KBM-7 (cell line): ENCODE measurements at regions not wholly inside any gene's neighbourhood (a gene's known extent, or its start where the extent isn't known, plus 50 kb on each side); places are given as distances from the start of the nearest gene placed in this dataset.
"Not testable (repeated sequence)": the region's sequence is repeated elsewhere in the genome, so short reads cannot be mapped to it uniquely, and the experiment has no call there.

Source experiments
- DNase-seq: peaks from one replicate; pipeline ENCODE4 v3.0.0-alpha.2; 2015
- in situ Hi-C: fragments of 300-500 bp; cut with MboI; formaldehyde crosslinking; loops from 2 replicates; pipeline ENCODE4 v1.14.3; 2020; ENCODE audit warnings: low sequenced_read_pairs, low pct_unique_long_range_greater_than_20kb, mixed read lengths

DNA sequence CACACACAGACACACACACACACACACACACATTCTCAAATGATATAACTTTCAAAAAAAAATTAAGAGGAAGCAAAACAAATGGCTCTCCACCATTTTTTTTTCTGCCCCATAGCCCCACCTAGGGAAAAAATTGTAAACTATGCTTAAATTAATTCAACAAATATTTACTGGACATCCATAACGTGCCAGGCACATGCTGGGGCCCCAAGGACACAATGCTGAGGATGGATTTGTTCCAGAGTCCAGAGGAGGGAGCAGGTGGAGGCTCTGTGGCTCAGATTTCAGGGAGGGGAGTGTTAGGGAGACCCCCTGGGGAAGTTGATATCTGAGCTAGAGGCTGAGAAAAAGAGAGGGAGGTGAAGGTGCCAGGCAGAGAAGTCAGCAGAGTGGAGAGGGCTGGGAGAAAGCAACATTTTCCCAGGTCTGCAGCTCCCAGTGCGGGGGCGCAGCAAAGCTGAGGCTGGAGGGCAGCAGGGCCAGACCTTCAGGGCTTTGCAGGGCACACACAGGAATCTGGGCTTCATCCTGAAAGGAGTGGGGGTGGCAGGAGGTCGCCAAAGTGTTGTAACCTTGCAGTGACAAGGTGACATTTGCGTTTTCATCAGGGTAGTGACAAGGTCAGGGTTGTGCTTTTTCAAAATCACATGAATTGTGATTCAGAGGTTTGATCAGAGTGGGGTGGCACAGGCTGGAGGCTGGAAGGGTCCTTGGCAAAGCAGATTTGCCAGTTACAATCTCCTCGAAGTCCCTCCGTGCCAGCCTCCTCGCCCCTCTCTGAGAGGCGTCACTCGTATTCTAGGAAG lies 261.6 kb downstream of the WDR11 start:
- no peak for DNase-seq

DNA sequence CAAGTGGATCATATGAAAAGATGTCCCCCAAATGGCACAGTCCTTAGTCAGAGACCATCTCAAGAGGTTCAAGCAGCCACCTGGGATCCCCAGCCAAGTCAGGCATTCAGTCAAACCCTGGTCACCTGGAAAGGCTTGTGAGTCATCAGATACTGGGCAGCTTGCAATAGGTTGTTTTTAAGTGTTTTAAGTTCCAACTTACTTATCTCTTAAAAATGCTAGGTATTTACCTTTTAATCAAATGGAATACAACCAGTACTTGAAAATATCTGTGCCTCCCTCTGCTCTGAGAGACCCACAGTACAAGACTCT lies 262.2 kb downstream of the WDR11 start:
- no peak for DNase-seq
- in situ Hi-C loops: no loop called here

More for the DNA sequence above, 261.6 kb downstream of the WDR11 start:
- in situ Hi-C loops: no loop called here

DNA sequence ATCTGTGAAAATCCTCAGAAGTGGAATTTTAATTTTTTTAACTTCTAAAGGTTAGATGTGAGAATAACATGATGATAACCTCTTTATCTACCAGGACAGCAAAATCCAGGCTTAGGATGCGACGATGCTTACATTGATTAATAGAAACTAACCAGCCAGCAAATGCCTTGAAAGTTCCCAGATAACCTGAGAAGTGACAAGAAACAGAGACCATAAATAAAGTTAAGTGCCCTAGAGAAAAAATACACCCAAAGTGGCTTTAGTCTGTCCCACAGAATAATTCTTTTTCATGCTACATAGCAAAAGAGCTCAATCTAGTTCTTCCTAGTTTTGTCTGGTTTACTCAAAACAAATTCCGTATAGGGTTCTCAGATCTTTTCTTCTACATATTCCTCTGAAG lies 262.7 kb downstream of the WDR11 start:
- DNase-seq: no peak
- in situ Hi-C loops: no loop called here

DNA sequence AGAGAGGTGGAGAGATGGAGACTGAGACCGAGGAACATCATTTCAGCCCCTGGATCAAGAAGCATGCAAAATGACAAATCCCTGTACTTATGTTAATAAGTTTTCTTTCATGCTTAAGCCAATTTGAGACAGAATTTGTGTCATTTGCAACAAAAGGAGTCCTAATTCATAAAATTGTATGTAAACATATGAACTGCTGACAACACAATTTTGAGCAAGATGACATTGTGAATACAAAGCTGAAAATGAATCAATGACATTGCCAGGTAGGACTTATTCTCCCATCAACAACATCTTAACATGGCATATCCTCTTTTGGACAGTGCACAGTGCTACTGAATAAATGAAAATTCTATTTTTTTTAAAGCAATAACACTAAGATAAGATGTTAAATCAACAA lies 264.0 kb downstream of the WDR11 start:
- in situ Hi-C loops: no loop called here
- no peak for DNase-seq

DNA sequence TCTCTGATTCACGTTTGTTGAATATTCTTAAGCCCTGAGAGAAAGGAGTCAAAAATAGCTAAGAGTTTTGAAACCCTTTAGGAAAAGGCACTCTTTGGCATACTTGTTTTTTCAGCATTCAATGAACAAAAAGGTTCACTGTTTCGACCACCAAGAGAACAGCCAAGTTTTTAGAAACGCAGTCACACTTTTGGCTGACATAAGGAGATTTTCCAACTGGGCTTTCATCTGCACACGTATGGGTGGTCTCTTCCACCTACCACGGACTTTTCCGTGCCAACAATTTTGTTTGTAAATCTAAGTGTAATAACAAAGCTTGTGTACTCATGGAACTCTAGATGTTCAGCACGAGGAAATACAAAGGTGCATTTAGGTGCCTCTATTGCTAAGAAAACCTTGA lies 270.3 kb downstream of the WDR11 start:
- DNase-seq: no peak
- in situ Hi-C loops: no loop called here

DNA sequence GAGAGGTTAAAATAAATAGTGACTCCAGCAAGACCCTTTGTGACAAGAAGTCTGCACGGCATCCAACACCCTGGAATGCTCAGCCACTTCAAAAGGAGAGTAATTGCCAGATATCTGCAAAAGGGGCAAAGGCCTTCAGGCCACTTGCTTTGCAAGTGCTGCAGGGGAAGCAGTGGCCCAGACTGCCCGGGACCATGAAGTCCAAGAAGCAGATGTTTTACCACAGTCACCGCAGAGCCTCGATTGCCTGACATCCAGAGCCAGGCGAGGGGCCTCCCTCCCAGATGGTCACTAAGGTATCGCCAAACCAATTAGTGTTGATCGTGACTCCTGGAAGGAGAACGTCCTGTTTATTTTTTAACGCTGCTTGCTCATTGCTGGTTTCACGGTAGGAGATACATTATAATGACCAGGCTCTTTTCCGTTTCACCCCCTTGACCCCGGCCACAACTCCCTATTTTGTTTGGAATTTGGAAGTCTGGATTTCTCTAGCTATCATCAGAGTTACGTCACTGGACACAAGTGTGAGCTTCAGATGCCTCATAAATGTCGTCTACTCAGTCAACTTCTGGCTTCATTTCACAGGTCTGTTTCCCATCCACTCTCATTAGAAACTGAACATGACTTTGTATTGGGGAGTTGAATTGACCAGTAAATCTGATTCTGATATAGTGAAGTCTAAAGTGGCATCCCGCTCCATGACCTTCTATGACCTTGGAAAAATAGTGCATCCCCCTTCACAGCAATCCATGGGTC lies 276.2 kb downstream of the WDR11 start:
- in situ Hi-C loops: no loop called here
- DNase-seq: no peak

DNA sequence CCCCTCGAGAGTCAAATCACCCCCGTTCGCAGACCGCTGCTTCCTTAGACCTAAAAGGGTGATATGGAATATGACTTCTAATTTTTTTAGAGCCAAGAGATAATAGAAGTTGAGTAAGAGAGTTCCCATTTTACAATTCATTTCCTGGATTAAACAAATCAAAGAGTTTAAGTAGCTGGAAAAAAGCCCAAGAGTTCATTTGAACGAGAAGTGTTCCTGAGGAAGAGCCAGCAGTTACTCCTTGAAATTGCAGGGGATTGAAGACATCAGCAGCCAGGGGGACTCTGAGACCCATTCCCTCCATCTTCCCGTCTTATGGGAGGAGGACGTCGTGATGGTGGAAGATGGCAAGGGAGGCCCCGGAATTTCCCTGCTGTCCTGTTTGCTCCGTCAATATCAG lies 277.0 kb downstream of the WDR11 start:
- in situ Hi-C loops: no loop called here

DNA sequence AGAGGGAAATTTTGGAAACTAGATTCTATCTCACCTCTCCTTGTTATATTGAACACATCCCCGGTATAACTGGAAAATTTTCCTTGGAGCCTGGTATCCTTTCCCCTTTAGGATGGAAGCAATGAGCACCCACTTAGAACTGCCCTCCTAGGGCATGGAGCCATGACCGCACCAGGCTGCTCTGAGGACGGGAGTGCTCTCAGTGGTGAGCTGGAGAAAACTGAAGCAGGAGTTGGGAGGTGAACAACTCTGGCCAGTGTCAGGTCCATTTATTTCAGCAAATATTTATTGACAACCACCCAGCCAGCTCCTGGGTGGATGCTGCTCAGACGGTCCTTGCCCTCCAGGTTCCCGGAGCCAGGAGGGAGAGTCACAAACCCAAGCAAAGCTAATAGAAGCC lies 278.1 kb downstream of the WDR11 start:
- in situ Hi-C loops: no loop called here
- no peak for DNase-seq

More for the DNA sequence above, 277.0 kb downstream of the WDR11 start:
- no peak for DNase-seq

DNA sequence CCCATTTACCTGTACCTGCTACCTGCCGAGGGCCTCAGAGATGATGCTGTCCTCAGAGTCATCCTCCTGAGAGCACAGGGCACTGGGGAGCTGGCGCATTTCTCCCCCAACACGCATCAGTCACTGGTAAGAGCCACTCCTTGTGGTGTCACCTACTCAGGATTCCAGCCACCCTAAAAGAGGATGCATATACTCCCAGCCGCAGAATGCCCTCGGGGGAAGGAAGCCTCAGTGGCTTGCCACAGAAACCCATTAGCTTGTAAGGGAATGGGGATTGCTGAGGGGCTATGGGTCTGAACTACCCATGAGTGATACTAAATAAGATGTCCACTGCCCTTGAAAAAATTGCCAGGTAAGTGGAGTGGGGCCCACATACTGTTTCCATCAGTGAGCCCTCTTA lies 279.2 kb downstream of the WDR11 start:
- DNase-seq: no peak
- in situ Hi-C loops: no loop called here

DNA sequence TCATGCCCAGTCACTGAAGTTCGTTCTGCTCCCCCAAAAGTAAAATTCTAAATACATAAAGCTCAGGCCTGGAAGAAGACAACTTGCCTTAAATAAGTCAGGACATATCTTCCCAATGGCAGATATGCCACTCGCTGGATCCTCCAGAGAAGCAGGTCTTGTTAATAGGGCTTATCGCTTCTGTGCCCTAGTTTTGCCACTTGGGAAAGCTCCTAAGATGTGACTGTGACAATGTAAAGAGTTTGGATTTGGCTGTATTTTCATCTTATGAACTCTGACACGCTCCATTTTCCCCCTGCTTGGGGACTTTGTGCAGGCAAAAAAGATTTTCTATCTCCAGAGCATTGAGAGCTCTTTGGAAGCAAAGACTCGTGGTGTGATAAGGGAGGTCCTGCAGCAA lies 279.9 kb downstream of the WDR11 start:
- in situ Hi-C loops: no loop called here
- DNase-seq: no peak

DNA sequence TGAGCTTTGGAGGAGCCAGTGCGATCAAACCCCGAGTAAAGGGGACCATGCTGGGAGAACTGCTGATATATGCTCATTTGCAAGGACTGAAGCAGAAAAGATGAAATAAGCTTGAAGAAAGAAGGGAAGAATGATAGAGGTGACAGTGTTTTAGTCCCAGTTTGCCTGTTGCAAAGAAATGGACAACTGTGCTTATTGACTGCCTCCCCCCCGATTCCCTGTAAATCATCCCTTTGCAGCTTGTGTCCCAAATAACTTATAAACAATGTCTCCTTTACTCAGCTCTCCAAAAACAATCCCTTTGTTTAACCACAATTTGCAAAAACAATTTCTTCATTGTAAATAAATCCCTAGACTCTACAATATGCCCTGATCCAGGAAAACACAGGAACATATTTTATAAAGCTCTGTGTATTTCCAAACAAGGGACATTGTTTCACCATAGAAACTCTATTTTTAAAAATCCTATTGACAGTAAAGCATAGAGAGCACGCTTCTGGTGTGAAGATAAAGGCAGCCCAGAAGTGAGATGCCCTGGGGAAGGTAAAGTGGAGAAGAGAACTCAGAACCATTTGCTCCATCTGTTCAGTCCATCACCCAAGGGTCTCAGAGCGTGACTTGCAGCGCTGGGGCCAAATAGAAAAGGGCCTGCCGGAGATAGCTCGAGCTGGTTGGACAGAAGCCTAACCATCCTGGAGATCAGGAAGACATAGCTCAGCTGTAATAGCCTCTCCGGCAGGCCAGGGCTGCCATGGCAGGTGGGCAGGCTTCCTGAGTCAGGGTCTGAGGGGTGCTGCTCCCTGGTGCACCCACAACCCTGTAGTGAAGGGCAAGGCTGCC lies 280.5 kb downstream of the WDR11 start:
- in situ Hi-C loops: no loop called here
- DNase-seq: no peak

DNA sequence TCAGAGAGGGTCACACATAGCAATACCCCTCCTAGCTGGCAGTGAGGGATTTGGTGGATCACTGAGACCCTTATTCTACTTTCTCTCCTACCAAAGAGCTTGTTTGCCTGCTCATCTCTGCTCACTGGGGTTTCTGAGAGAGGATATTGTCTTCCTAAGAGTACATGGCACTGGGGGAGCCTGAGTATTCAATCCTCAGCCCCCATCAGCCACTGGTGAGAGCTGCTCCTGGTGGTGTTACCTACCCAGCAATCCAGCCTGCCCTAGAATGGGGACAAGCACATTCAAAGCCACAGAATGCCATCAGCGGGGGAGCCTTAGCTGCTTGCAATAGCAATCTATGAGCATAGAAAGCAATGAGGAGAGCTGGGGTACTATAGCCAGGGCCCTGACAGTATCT lies 281.1 kb downstream of the WDR11 start:
- DNase-seq: no peak

DNA sequence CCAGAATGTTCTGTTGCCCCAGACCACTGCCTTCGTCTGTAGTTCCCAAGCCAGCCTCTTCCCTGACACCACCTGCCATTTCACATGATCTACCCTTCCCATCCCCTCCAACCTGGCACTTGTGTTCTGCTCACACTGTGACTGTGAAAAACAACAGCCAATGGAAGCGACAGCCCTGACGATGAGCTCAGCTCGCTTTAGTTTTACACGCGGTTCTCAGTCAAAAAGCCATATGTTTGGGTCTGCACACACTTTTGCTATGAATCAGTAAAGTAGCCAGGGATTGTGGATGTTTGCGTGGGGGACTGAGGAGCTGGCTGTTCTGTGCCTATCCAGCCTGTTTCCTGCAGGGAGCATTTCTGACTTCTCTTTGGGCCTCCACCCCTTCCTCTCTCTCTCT lies 282.7 kb downstream of the WDR11 start:
- DNase-seq: no peak
- in situ Hi-C loops: no loop called here

More for the DNA sequence above, 281.1 kb downstream of the WDR11 start:
- in situ Hi-C loops: no loop called here

DNA sequence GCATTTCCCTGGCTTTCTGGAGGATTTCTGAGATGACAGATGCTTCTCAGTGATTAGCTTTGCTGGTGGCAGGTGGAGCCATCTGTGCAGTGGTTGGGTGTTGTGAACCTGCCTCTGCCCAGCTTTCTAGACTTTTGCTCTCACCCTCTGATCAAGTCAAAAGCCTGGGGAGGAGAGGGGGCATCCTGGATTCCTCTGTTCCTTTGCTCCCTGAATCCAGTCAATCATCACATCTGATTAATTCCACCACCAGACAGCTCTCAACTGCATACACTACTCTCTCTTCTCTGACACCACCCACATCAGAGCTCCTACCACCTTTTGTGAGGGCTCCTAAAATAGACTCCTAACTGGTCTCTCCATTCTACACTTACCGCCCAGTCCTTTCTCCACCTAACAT lies 283.5 kb downstream of the WDR11 start:
- in situ Hi-C loops: no loop called here
- DNase-seq: no peak

DNA sequence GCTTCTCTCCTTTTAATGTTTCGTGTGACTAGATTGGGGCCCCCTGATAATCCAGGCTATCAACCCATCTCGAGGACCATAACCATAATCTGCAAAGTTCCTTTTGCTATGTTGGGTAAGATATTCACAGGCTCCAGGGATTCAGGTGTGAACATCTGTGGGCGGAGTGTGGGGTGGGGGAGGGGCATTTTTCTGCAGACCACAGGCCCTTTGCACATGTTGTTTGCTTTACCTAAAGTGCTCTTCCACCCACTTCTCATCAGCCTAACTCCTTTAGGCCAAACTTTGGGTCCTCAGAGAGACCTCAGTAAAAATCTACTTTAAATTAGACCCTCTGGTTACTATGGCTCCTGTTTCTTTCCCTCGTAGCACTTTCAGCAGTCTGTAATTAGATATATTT lies 284.4 kb downstream of the WDR11 start:
- in situ Hi-C loops: no loop called here

DNA sequence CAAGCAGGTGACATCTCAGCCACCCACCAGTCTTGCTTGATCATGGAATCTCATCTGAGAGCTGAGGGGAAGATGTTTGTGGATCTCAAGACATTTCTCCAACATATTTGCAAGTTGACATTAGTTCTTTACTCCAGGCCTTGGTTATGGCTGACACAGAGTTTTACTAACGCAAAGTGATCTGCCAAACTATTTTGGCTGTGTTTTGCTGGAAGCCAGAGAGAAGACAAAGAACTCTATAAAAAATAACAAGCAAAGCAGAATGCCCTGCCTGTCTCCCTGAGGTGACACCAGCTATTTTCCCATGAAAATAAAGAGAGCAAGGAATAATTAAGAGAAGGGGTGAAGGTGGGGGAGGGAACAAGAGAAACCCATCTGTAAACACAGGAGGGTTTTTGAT lies 286.4 kb downstream of the WDR11 start:
- DNase-seq: no peak
- in situ Hi-C loops: no loop called here

More for the DNA sequence above, 284.4 kb downstream of the WDR11 start:
- no peak for DNase-seq

DNA sequence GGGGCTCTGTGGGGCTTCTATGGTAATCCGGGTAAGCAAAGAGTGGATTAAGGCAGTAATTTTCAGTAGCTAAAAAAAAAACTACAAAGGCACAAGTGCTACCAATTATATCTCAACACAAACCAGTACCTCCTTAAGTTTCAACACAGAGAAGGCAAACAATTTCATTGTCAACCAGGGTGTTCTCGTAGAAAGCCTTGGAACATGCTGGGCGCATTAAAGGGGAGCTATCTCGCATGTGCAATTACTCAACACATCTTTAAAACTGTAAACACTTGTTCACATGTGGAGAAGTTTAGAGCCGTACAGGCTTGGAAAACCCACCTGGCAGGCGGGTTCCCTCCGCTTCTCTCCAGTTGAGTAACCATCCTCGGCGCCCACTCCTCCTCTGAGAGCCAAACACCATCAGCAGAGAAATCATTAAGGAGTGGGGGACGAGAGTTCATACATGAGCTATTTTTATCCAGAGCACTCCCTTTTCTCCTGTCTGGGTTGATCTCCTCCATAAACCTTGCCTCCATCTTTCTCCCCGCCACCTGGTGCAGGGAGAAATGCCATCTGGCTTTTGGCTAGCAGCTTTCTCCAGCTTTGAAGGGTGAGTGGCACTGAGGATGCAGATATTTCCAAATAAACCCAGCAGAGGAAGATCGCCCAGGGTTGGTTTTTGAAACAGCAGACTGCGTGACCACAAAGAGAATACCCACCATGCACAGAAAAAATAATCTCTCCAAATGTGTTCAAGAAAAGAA lies 287.1 kb downstream of the WDR11 start:
- no peak for DNase-seq
- in situ Hi-C loops: no loop called here

DNA sequence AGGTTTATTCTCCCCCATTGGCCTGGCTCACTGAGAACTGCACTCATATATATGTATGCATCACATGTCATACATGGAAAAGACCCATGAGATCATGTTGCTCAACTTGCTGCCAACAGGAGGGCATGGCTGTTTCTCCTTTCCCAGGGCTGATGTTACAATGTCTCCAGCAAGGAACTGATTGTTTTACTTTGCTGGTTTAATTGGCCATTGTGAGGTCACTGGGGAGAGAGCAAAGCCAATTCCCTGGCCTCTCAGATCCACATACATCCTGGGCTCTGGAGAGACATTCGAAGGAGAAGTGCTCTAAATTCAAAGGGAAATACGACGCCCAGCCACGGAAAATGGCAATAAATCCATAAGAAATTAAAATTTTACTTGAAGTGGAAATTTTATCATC lies 287.8 kb downstream of the WDR11 start:
- in situ Hi-C loops: no loop called here
- no peak for DNase-seq

DNA sequence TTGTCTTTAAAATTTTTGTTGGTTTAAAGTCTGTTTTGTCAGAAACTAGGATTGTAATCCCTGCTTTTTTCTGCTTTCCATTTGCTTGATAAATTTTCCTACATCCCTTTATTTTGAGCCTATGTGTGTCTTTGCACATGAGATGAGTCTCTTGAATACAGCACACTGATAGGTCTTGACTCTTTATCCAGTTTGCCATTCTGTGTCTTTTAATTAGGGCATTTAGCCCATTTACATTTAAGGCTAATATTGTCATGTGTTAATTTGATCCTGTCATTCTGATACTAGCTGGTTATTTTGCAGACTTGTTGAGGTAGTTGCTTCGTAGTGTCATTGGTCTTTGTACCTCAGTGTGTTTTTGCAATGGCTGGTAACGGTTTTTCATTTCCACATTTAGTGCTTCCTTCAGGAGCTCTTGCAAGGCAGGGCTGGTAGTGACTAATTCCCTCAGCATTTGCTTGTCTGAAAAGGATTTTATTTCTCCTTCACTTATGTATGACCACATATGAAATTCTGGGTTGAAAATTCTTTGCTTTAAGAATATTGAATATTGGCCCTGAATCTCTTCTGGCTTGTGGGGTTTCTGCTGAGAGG lies 294.7 kb downstream of the WDR11 start:
- in situ Hi-C loops, DNase-seq: not testable (repeated sequence)
